SK-N-SH (cell line): ENCODE measurements at regions not wholly inside any gene's neighbourhood (a gene's known extent, or its start where the extent isn't known, plus 50 kb on each side); places are given as distances from the start of the nearest gene placed in this dataset.

Experiments
- CTCF ChIA-PET: fragments of 300-600, 350-600 bp; formaldehyde crosslinking; extraction: SDS; loops from one replicate; lab custom pipeline; 2021; lab: Yijun Ruan, JAX
- POLR2A ChIA-PET: fragments of 350-600 bp; sonication (Branson Sonifier 250); formaldehyde crosslinking; extraction: SDS; loops from one replicate; lab custom pipeline; 2020; ENCODE audit warnings: antibody characterized with exemption, inconsistent platforms; lab: Yijun Ruan, JAX
- DNase-seq: peaks from one replicate; pipeline ENCODE4 v3.0.0; 2012
- H2AFZ ChIP-seq: fragments of 200-600 bp; sonication (generic); 2 replicates; pipeline ENCODE4 v1.8.1; 2016; ENCODE audit warnings: antibody characterized with exemption, mild to moderate bottlenecking, low read depth
- H3F3A ChIP-seq: fragments of 200-600 bp; sonication (generic); replicated peaks from 2 replicates; pipeline ENCODE3; 2016; ENCODE audit warnings: antibody characterized with exemption, mild to moderate bottlenecking; ENCODE audit not compliant: insufficient read depth
- H3K27ac ChIP-seq, 2 experiments: fragments of 200-500 bp in 1 of 2; fragments of 200-600 bp in 1 of 2; sonication (Bioruptor generic) in 1 of 2; sonication (generic), shearing (Covaris generic) in 1 of 2; 2 replicates each; pipeline versions ENCODE4 v1.5.1 to v1.6.1; 2014 to 2016; ENCODE audit warnings: low read depth in 2 of 2, inconsistent platforms in 1 of 2, low read length in 1 of 2, mild to moderate bottlenecking in 1 of 2, mixed read lengths in 1 of 2
- H3K27me3 ChIP-seq: fragments of 200-600 bp; sonication (generic), shearing (Covaris generic); 2 replicates; pipeline ENCODE4 v1.6.1; 2016; ENCODE audit warnings: mixed run types; ENCODE audit not compliant: insufficient read depth
- H3K36me3 ChIP-seq, 2 experiments: fragments of 200-500 bp in 1 of 2; fragments of 200-600 bp in 1 of 2; sonication (Bioruptor generic) in 1 of 2; sonication (generic) in 1 of 2; replicated peaks in 1 of 2; 2 replicates each; pipeline versions ENCODE3 to v1.5.1; 2014 to 2016; ENCODE audit warnings: low read length in 1 of 2, mild to moderate bottlenecking in 1 of 2; ENCODE audit not compliant: insufficient read depth in 2 of 2, control insufficient read depth in 1 of 2
- H3K4me1 ChIP-seq, 2 experiments: fragments of 200-500 bp in 1 of 2; fragments of 200-600 bp in 1 of 2; sonication (Bioruptor generic) in 1 of 2; sonication (generic), shearing (Covaris generic) in 1 of 2; 2 replicates each; pipeline versions ENCODE4 v1.5.1 to v1.6.1; 2014 to 2016; ENCODE audit warnings: low read depth in 1 of 2, low read length in 1 of 2, mixed run types in 1 of 2; ENCODE audit not compliant: insufficient read depth in 2 of 2, control insufficient read depth in 1 of 2
- H3K4me2 ChIP-seq: fragments of 200-600 bp; sonication (generic), shearing (Covaris generic); 2 replicates; pipeline ENCODE4 v1.6.1; 2017; ENCODE audit warnings: mixed run types
- H3K4me3 ChIP-seq, 2 experiments: fragments of 200-500 bp in 1 of 2; fragments of 200-600 bp in 1 of 2; sonication (Bioruptor generic) in 1 of 2; sonication (generic), shearing (Covaris generic) in 1 of 2; 2 replicates each; pipeline versions ENCODE4 v1.5.1 to v1.8.1; 2014 to 2016; ENCODE audit warnings: low read depth in 2 of 2, inconsistent platforms in 1 of 2, low read length in 1 of 2, mild to moderate bottlenecking in 1 of 2, mixed read lengths in 1 of 2, moderate library complexity in 1 of 2
- H3K79me2 ChIP-seq: fragments of 200-600 bp; sonication (generic); 2 replicates; pipeline ENCODE4 v1.8.1; 2017; ENCODE audit warnings: mild to moderate bottlenecking; ENCODE audit not compliant: insufficient read depth
- H3K9ac ChIP-seq: fragments of 200-600 bp; sonication (generic); 2 replicates; pipeline ENCODE4 v1.6.1; 2017; ENCODE audit warnings: mixed run types
- H3K9me2 ChIP-seq: fragments of 200-600 bp; sonication (generic); 2 replicates; pipeline ENCODE4 v1.6.1; 2017; ENCODE audit warnings: mixed run types
- H3K9me3 ChIP-seq: fragments of 200-600 bp; sonication (generic); 2 replicates; pipeline ENCODE4 v1.6.1; 2017; ENCODE audit warnings: mixed run types, mild to moderate bottlenecking, moderate library complexity
- H4K20me1 ChIP-seq: fragments of 200-600 bp; sonication (generic); 2 replicates; pipeline ENCODE4 v1.6.1; 2017; ENCODE audit warnings: mild to moderate bottlenecking, mixed run types; ENCODE audit not compliant: insufficient read depth
- EZH2phosphoT487 ChIP-seq: fragments of 200-600 bp; sonication (generic); IDR thresholded peaks from 2 replicates; pipeline ENCODE4 v1.6.1; 2017; ENCODE audit warnings: low read depth, mixed run types, mild to moderate bottlenecking, antibody characterized with exemption, moderate library complexity, borderline replicate concordance
- FOXM1 ChIP-seq: IDR thresholded peaks from 2 replicates; pipeline ENCODE4 v1.4.0; 2012; ENCODE audit warnings: low read depth, mild to moderate bottlenecking
- MEF2A ChIP-seq: IDR thresholded peaks from 2 replicates; pipeline ENCODE4 v1.4.0; 2012; ENCODE audit warnings: low read depth, borderline replicate concordance
- MXI1 ChIP-seq: IDR thresholded peaks from 2 replicates; pipeline ENCODE4 v1.6.1; 2012; ENCODE audit warnings: mild to moderate bottlenecking, low read depth, low read length, improper control_type of control experiment
- NFIC ChIP-seq: IDR thresholded peaks from 2 replicates; pipeline ENCODE4 v1.4.0; 2012; ENCODE audit warnings: borderline replicate concordance
- NRF1 ChIP-seq: IDR thresholded peaks from 2 replicates; pipeline ENCODE4 v1.6.1; 2012; ENCODE audit warnings: low read depth, mild to moderate bottlenecking, low read length
- POLR2AphosphoS5 ChIP-seq: IDR thresholded peaks from 2 replicates; pipeline ENCODE4 v1.6.1; 2012; ENCODE audit warnings: low read depth, low read length
- RCOR1 ChIP-seq: fragments of 150-350 bp; IDR thresholded peaks from 2 replicates; pipeline ENCODE4 v1.6.1; 2017; ENCODE audit warnings: antibody characterized with exemption, low read length
- TCF12 ChIP-seq: IDR thresholded peaks from 2 replicates; pipeline ENCODE4 v1.4.0; 2012
- TEAD4 ChIP-seq: IDR thresholded peaks from 2 replicates; pipeline ENCODE4 v1.4.0; 2012; ENCODE audit warnings: mild to moderate bottlenecking, borderline replicate concordance; ENCODE audit not compliant: insufficient read depth
- whole genome bisulfite sequencing: methylation state at CpG from one replicate; pipeline ENCODE4 v1.1.6; 2017; ENCODE audit warnings: low lambda C conversion rate; 5-methylcytosine and 5-hydroxymethylcytosine counted together
- TF ChIP-seq, protein P1 (sequence below): IDR thresholded peaks from 2 replicates; pipeline ENCODE4 v1.4.0; 2012; ENCODE audit warnings: low read depth, borderline replicate concordance
- TF ChIP-seq, protein P2 (sequence below): fragments of 200-600 bp; sonication (generic); IDR thresholded peaks from 2 replicates; pipeline ENCODE4 v1.6.1; 2017; ENCODE audit warnings: antibody characterized with exemption, mild to moderate bottlenecking, moderate library complexity
- TF ChIP-seq, protein P3 (sequence below): IDR thresholded peaks from 2 replicates; pipeline ENCODE4 v1.4.0; 2012; ENCODE audit warnings: low read depth

DNA sequence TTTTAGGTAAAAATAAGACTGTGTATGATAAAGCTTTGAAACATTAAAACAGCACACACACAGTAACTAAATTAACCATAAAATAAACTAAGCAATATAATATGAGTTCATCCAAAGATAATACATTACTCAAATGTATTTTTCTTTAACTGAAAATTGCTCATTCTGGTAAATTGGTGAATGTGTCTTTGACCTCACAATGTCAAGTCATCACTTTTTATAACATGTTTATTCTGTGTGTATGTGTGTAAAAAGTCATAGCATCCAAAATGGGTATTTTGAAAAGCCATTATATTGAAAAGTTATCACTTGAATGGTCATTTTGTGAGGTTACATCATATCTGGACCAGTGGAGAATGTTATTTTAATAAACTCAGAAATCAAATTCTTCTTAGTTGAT, 724.6 kb downstream of the ADGRL2 start:
- TF ChIP-seq NRF1 (no peak), NFIC (no peak), TEAD4 (no peak), MEF2A (no peak), RCOR1 (no peak), POLR2AphosphoS5 (no peak), FOXM1 (no peak), EZH2phosphoT487 (no peak), TCF12 (no peak), MXI1 (no peak)
- TF ChIP-seq, protein P1, sequence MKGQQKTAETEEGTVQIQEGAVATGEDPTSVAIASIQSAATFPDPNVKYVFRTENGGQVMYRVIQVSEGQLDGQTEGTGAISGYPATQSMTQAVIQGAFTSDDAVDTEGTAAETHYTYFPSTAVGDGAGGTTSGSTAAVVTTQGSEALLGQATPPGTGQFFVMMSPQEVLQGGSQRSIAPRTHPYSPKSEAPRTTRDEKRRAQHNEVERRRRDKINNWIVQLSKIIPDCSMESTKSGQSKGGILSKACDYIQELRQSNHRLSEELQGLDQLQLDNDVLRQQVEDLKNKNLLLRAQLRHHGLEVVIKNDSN, result no peak
- TF ChIP-seq, protein P2, sequence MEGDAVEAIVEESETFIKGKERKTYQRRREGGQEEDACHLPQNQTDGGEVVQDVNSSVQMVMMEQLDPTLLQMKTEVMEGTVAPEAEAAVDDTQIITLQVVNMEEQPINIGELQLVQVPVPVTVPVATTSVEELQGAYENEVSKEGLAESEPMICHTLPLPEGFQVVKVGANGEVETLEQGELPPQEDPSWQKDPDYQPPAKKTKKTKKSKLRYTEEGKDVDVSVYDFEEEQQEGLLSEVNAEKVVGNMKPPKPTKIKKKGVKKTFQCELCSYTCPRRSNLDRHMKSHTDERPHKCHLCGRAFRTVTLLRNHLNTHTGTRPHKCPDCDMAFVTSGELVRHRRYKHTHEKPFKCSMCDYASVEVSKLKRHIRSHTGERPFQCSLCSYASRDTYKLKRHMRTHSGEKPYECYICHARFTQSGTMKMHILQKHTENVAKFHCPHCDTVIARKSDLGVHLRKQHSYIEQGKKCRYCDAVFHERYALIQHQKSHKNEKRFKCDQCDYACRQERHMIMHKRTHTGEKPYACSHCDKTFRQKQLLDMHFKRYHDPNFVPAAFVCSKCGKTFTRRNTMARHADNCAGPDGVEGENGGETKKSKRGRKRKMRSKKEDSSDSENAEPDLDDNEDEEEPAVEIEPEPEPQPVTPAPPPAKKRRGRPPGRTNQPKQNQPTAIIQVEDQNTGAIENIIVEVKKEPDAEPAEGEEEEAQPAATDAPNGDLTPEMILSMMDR, result no peak
- no peak for DNase-seq
- H3K27me3 ChIP-seq, result no peaks in the 10 kb centered on the region
- H3K4me3 ChIP-seq, result no peak overlapping the region
- no peak overlapping the region for H3K27ac ChIP-seq
- no peaks in the 10 kb centered on the region for H3K36me3 ChIP-seq
- H3K9ac ChIP-seq, result no peak overlapping the region
- H3K4me1 ChIP-seq, result no peaks in the 10 kb centered on the region
- no peak overlapping the region for H3K4me2 ChIP-seq
- CTCF ChIA-PET, result no interaction called here
- POLR2A ChIA-PET, result no interaction called here
- H4K20me1 ChIP-seq, result no peaks in the 10 kb centered on the region
- H3K9me2 ChIP-seq, result no peaks in the 10 kb centered on the region; the same call in 1 of the 2 replicates
- H2AFZ ChIP-seq, result no peak overlapping the region
- H3F3A ChIP-seq, result no peaks in the 10 kb centered on the region
- no peaks in the 10 kb centered on the region for H3K9me3 ChIP-seq
- no peaks in the 10 kb centered on the region for H3K79me2 ChIP-seq

DNA sequence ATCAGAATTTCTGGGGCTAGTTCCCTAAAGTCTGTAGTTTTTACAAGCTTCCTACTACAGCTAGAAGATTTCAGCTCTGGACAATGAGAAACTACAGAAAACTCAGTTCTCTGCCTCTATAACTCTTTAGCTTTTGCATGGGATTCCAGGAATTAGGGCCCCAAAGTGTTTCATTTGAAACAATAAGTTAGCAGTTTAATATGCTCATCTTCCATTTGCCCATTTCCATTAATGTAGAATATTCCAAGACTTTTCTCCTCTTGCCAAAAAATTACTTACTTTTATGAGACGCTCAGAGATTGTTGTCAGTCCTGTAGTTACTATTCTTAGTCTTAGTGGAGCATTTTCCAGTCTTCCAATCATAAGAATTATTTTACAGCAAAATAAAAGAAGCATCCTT, 719.9 kb downstream of the ADGRL2 start:
- Histone ChIP-seq H3K27ac (no peak overlapping the region), H3K4me2 (no peak overlapping the region), H3K9me3 (no peaks in the 10 kb centered on the region), H4K20me1 (no peaks in the 10 kb centered on the region), H3K4me3 (no peak overlapping the region)
- POLR2A ChIA-PET, result no interaction called here
- TF ChIP-seq, protein P3, sequence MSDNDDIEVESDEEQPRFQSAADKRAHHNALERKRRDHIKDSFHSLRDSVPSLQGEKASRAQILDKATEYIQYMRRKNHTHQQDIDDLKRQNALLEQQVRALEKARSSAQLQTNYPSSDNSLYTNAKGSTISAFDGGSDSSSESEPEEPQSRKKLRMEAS, result no peak
- no peak for TF ChIP-seq EZH2phosphoT487
- TF ChIP-seq, all 33 proteins: peak for 0
- Histone ChIP-seq H3K9me2 (no peaks in the 10 kb centered on the region; the same call in 1 of the 2 replicates), H3K4me1 (no peaks in the 10 kb centered on the region), H3K27me3 (no peaks in the 10 kb centered on the region), H3F3A (no peaks in the 10 kb centered on the region), H3K9ac (no peak overlapping the region), H3K36me3 (no peaks in the 10 kb centered on the region), H3K79me2 (no peaks in the 10 kb centered on the region), H2AFZ (no peak overlapping the region)
- WGBS, result 29% methylated on average over 1 of the region's 1 CpG
- no peak for DNase-seq
- CTCF ChIA-PET, result interaction anchor here (1.2 kb wide), 1 partner anchor 9 kb away, joined by 4 read pairs; no protein-coding TSS in a partner anchor
